ENCODE measurements at regions not wholly inside any gene's neighbourhood (a gene's known extent, or its start where the extent isn't known, plus 50 kb on each side); places are given as distances from the start of the nearest gene placed in this dataset.
"Not testable (repeated sequence)": the region's sequence is repeated elsewhere in the genome, so short reads cannot be mapped to it uniquely, and the experiment has no call there.

DNA sequence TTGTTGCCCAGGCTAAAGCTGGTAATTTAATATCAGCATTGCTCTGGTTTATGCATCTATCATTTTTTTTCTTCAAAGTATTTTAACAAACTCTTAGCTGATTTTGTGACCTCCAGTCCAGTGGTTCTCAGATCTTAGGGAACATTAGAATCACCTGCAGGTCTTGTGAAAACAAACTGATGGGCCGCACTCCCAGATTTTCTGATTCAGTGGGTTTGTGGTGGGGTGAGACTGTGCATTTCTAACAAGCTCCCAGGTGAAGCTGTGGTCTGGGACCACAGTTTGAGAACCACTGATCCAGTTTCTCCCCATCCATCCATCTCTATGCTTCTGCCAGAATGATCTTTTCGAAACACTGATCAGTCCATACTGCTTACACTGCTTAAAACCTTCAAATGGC, 305.7 kb upstream of the USP24 start:
- no peak for DNase-seq (ENCODE audit: low spot score)
- TF ChIP-seq, protein P1, sequence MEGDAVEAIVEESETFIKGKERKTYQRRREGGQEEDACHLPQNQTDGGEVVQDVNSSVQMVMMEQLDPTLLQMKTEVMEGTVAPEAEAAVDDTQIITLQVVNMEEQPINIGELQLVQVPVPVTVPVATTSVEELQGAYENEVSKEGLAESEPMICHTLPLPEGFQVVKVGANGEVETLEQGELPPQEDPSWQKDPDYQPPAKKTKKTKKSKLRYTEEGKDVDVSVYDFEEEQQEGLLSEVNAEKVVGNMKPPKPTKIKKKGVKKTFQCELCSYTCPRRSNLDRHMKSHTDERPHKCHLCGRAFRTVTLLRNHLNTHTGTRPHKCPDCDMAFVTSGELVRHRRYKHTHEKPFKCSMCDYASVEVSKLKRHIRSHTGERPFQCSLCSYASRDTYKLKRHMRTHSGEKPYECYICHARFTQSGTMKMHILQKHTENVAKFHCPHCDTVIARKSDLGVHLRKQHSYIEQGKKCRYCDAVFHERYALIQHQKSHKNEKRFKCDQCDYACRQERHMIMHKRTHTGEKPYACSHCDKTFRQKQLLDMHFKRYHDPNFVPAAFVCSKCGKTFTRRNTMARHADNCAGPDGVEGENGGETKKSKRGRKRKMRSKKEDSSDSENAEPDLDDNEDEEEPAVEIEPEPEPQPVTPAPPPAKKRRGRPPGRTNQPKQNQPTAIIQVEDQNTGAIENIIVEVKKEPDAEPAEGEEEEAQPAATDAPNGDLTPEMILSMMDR (IDR thresholded peaks at IDR 0.05; ENCODE audit: extremely low read depth, missing control alignments), result no peak

DNA sequence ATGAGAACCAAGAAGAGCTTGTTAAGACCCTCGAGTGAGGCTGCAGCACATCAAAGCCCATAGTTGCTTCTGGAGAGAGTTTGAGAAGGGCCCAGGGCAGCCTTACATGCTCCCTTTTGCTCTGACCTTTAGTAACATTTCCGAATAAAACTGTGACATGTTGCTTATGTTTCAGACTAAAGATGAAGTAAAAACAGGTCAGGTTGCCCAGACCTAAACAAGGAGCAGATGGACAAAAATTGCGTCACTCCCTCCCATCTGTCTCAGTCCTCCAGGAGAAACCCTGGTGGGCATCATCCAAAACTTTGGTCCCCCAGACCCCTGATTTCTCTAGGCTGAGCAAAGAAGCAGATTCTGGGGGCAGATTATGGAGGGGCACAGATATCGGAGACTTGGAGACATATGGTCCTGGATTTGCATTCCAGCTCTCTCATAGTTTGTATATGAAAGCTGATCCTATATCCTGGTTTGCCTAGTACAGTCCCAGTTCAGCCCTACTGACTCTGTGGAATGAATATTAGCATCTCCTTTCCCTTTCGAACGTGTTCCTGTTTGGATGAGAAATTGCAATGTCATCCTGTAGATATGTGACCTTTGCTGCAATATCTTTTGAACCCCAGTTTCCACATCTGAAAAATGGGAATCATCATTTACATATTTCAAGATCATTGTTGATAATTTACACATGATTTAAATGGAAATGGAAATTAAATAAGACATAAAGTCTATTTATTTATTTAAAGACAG, 304.9 kb upstream of the USP24 start:
- DNase-seq (ENCODE audit: low spot score), result no peak
- TF ChIP-seq, protein P1 (IDR thresholded peaks at IDR 0.05; ENCODE audit: extremely low read depth, missing control alignments), result no peak

DNA sequence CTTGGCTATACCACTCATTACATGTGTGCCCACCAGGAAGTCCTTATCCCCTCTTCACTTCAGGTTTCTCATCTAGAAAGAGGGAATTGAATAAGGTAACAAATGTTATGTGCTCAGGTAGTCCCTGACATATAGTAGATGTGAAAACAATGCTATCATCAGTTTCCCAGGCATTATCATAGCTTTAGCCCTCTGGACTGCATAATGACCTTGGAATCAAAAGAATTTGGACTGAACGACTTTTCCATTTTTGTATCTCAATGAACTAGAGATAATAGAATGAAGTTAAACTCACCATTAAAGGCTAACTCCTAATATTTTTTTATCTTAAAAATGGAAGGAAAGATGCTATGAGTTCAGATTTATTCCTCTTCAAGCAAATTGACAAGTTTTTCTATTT, 304.1 kb upstream of the USP24 start:
- TF ChIP-seq, protein P1 (IDR thresholded peaks at IDR 0.05; ENCODE audit: extremely low read depth, missing control alignments), result no peak
- DNase-seq (ENCODE audit: low spot score), result no peak

DNA sequence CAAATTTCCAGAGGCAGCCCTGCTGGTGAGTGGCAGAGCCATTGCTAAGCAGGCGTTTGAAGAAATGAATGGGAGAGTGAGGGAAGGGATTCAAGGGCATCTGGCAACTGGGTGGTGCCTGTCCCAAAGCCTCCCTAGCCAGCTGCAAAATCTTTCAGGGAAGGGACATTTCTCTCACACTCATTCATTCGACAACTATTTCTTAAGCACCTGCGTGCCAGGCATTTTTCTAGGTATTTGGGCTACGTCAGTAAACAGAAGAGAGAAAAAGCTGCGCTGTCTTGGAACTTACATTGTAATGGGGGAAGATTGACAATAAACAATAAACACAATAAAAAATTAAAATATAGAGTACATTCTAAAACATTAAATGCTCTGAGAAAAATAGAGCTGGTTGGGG, 301.9 kb upstream of the USP24 start:
- TF ChIP-seq, protein P1 (IDR thresholded peaks at IDR 0.05; ENCODE audit: extremely low read depth, missing control alignments), result no peak
- DNase-seq (ENCODE audit: low spot score), result no peak

DNA sequence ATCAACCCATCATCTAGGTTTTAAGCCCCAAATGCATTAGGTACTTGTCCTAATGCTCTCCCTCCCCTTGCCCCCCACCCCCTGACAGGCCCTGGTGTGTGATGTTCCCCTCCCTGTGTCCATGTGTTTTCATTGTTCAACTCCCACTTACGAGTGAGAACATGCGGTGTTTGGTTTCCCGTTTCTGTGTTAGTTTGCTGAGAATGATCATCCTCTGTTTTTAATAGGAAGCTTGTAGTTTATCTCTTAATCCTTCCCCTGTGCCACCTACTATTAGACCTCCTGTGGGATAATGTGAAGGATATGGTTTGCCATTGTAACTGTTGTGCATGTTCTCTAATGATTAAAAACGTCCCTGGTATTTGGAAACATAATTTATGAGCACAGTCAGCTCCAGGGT, 299.4 kb upstream of the USP24 start:
- DNase-seq (ENCODE audit: low spot score), result not testable (repeated sequence)

DNA sequence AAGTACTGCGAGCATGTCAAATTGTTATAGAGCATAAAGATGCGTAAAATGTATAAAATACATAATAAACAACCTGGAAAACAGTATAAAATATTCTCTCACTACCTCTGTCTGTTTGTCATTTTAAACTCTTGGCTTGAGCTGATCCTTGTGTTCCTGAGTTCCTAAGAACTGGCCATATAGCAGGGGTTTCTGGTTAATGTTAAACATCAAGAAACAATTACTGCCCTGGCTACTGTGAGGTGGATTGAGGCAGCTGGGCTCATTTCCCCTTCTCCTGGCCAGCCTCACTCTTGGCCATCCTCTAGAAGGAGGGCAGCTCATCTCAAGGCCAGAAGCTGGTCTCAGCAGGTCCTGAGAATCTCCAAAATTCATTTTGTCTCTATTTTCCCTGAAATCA, 297.3 kb upstream of the USP24 start:
- TF ChIP-seq, protein P1 (IDR thresholded peaks at IDR 0.05; ENCODE audit: extremely low read depth, missing control alignments), result no peak
- no peak for DNase-seq (ENCODE audit: low spot score)

DNA sequence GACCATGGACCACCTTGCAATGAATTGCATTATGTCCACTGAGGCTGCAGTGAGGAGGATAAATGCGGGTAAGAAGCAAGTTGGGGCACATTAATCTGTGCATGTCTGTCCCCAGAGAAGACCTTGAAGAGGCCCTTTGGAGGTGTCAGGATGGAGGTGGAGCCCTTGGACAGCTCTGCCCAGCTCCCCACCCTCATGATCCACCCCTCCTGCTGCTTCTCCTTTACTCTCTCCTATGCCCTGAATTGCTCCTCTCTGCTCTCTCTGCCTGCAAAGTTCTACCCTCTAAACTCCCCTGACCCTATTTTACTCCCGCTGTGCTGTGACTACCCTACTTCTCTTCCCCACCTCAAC, 292.4 kb upstream of the USP24 start:
- no peak for DNase-seq (ENCODE audit: low spot score)
- TF ChIP-seq, protein P1 (IDR thresholded peaks at IDR 0.05; ENCODE audit: extremely low read depth, missing control alignments), result no peak

Measured in GM20000 (cell line).